NCI-H1436 (cell line): ENCODE measurements at regions not wholly inside any gene's neighbourhood (a gene's known extent, or its start where the extent isn't known, plus 50 kb on each side); places are given as distances from the start of the nearest gene placed in this dataset.

Experiments
- DNase-seq: peaks from one replicate; lab custom pipeline; 2025; lab: John Stamatoyannopoulos, UW

GRCh38 chr13:90070837-90071525, 1276.5 kb upstream of the MIR17HG start:
- DNase-seq, result no peak

GRCh38 chr13:90084684-90085290, 1262.7 kb upstream of the MIR17HG start:
- no peak for DNase-seq

- DNase-seq, result no peak
Observed at GRCh38 chr13:90089051-90089450, 1258.4 kb upstream of the MIR17HG start.

- DNase-seq, result no peak
Observed at GRCh38 chr13:90091611-90092010, 1255.9 kb upstream of the MIR17HG start.

- DNase-seq, result no peak
Observed at GRCh38 chr13:90094357-90094756, 1253.1 kb upstream of the MIR17HG start.

- DNase-seq, result no peak
Observed at GRCh38 chr13:90098577-90098976, 1248.9 kb upstream of the MIR17HG start.

GRCh38 chr13:90099847-90100246, 1247.6 kb upstream of the MIR17HG start:
- no peak for DNase-seq

- DNase-seq, result no peak
Observed at GRCh38 chr13:90103099-90103784, 1244.2 kb upstream of the MIR17HG start.

GRCh38 chr13:90104764-90105163, 1242.7 kb upstream of the MIR17HG start:
- no peak for DNase-seq

GRCh38 chr13:90105276-90105675, 1242.2 kb upstream of the MIR17HG start:
- no peak for DNase-seq

- no peak for DNase-seq
Observed at GRCh38 chr13:90105849-90106496, 1241.5 kb upstream of the MIR17HG start.

GRCh38 chr13:90107661-90108060, 1239.8 kb upstream of the MIR17HG start:
- DNase-seq, result no peak

- DNase-seq, result no peak
Observed at GRCh38 chr13:90108547-90108946, 1238.9 kb upstream of the MIR17HG start.

- DNase-seq, result no peak
Observed at GRCh38 chr13:90116121-90116520, 1231.4 kb upstream of the MIR17HG start.

- DNase-seq, result no peak
Observed at GRCh38 chr13:90118467-90119071, 1228.9 kb upstream of the MIR17HG start.

- no peak for DNase-seq
Observed at GRCh38 chr13:90120026-90120425, 1227.5 kb upstream of the MIR17HG start.

GRCh38 chr13:90121784-90122183, 1225.7 kb upstream of the MIR17HG start:
- DNase-seq, result no peak

- no peak for DNase-seq
Observed at GRCh38 chr13:90122531-90122930, 1225.0 kb upstream of the MIR17HG start.

GRCh38 chr13:90135558-90135957, 1211.9 kb upstream of the MIR17HG start:
- DNase-seq, result no peak

GRCh38 chr13:90142251-90142650, 1205.2 kb upstream of the MIR17HG start:
- DNase-seq, result no peak

GRCh38 chr13:90154311-90154960, 1193.1 kb upstream of the MIR17HG start:
- DNase-seq, result no peak

- DNase-seq, result no peak
Observed at GRCh38 chr13:90156390-90156789, 1191.1 kb upstream of the MIR17HG start.
